NCI-H1092 treated with DMSO at 0.1 percent for 48 hours (cell line): ENCODE measurements at regions not wholly inside any gene's neighbourhood (a gene's known extent, or its start where the extent isn't known, plus 50 kb on each side); places are given as distances from the start of the nearest gene placed in this dataset.

Experiments
- DNase-seq: peaks from one replicate; lab custom pipeline; 2025; lab: John Stamatoyannopoulos, UW

- DNase-seq = no peak
These were observed 297.5 kb upstream of the DCBLD2 start for GRCh38 chr3:99199021-99199420.

GRCh38 chr3:99191186-99191585 lies 289.7 kb upstream of the DCBLD2 start:
- DNase-seq = no peak

- DNase-seq = no peak
These were observed 287.4 kb upstream of the DCBLD2 start for GRCh38 chr3:99188936-99189335.

GRCh38 chr3:99186016-99186415 lies 284.5 kb upstream of the DCBLD2 start:
- no peak for DNase-seq

GRCh38 chr3:99176169-99176964 lies 274.9 kb upstream of the DCBLD2 start:
- DNase-seq = no peak

- DNase-seq = no peak
These were observed 273.8 kb upstream of the DCBLD2 start for GRCh38 chr3:99175276-99175812.

GRCh38 chr3:99172736-99173657 lies 271.5 kb upstream of the DCBLD2 start:
- DNase-seq = peak; percentile 42

GRCh38 chr3:99171800-99172199 lies 270.3 kb upstream of the DCBLD2 start:
- no peak for DNase-seq

- DNase-seq = no peak
These were observed 269.5 kb upstream of the DCBLD2 start for GRCh38 chr3:99170867-99171517.

GRCh38 chr3:99167071-99167470 lies 265.6 kb upstream of the DCBLD2 start:
- no peak for DNase-seq

- DNase-seq = no peak
These were observed 261.8 kb upstream of the DCBLD2 start for GRCh38 chr3:99163314-99163713.

GRCh38 chr3:99159220-99159762 lies 257.8 kb upstream of the DCBLD2 start:
- no peak for DNase-seq

- DNase-seq = no peak
These were observed 243.5 kb upstream of the DCBLD2 start for GRCh38 chr3:99145031-99145430.

GRCh38 chr3:99143493-99143892 lies 242.0 kb upstream of the DCBLD2 start:
- DNase-seq = no peak

- no peak for DNase-seq
These were observed 233.5 kb upstream of the DCBLD2 start for GRCh38 chr3:99134986-99135385.

- no peak for DNase-seq
These were observed 230.4 kb upstream of the DCBLD2 start for GRCh38 chr3:99131876-99132275.

- no peak for DNase-seq
These were observed 227.4 kb upstream of the DCBLD2 start for GRCh38 chr3:99128725-99129505.

GRCh38 chr3:99128235-99128634 lies 226.7 kb upstream of the DCBLD2 start:
- DNase-seq = no peak

GRCh38 chr3:99126316-99126715 lies 224.8 kb upstream of the DCBLD2 start:
- DNase-seq = no peak

- DNase-seq = no peak
These were observed 217.9 kb upstream of the DCBLD2 start for GRCh38 chr3:99119385-99119784.

GRCh38 chr3:99118381-99118780 lies 216.9 kb upstream of the DCBLD2 start:
- DNase-seq = no peak
